IPS-18c (cell line): ENCODE measurements at regions not wholly inside any gene's neighbourhood (a gene's known extent, or its start where the extent isn't known, plus 50 kb on each side); places are given as distances from the start of the nearest gene placed in this dataset.

Experiments used
- H3K4me3 ChIP-seq: 2 replicates; pipeline ENCODE4 v1.7.0; 2013; ENCODE audit warnings: low read depth, mild to moderate bottlenecking, low read length, moderate library complexity; ENCODE audit not compliant: insufficient read depth
- H3K9me3 ChIP-seq: one replicate; pipeline ENCODE4 v1.6.1; 2013; ENCODE audit warnings: mild to moderate bottlenecking, low read length, moderate library complexity; ENCODE audit not compliant: control insufficient read depth, insufficient read depth

DNA sequence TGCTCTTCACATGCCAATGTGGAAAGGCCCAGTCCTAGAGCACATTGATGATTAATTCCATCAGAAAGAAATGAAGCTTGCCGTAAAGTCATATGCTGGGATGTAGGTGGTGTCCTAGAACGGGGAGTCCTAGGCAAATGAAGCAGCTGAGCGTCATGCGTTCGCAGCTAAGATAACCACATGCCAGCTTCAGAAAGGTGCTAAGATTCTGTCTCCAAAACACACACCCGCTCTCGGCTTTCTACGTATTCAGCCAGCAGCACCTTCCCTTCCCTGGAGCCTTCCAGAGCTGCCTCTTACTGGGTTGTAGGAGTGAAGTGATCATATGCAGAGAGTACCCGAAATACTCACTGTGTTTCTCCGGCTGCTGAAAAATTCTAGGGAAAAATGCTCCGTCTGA is 421.6 kb upstream of the ID2 start:
- no peaks in the 10 kb centered on the region for H3K9me3 ChIP-seq
- H3K4me3 ChIP-seq = no peak overlapping the region

DNA sequence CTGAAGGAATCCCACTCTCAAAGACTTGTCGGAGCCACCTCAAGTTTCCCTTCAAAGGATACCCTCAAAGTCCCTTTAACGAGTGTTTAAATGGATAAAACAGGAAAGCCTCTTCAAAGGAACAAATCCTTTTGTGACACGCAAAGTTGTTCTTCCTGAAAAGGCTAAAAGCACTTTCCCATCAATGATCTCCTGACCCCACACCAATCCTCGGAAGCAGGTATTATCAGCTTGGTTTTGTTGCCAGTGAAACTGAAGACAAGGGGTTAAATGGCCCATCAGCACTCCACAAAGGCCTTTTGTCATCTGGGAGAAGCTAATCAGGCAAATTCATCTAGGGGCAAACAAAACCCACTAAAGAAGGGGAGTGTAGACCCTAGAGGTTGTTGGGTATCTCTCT is 418.0 kb upstream of the ID2 start:
- Histone ChIP-seq H3K9me3 (no peaks in the 10 kb centered on the region), H3K4me3 (no peak overlapping the region)

- Histone ChIP-seq H3K9me3 (no peaks in the 10 kb centered on the region), H3K4me3 (no peak overlapping the region)
Measured at GRCh38 chr2:8264981-8265380, 416.9 kb upstream of the ID2 start.

DNA sequence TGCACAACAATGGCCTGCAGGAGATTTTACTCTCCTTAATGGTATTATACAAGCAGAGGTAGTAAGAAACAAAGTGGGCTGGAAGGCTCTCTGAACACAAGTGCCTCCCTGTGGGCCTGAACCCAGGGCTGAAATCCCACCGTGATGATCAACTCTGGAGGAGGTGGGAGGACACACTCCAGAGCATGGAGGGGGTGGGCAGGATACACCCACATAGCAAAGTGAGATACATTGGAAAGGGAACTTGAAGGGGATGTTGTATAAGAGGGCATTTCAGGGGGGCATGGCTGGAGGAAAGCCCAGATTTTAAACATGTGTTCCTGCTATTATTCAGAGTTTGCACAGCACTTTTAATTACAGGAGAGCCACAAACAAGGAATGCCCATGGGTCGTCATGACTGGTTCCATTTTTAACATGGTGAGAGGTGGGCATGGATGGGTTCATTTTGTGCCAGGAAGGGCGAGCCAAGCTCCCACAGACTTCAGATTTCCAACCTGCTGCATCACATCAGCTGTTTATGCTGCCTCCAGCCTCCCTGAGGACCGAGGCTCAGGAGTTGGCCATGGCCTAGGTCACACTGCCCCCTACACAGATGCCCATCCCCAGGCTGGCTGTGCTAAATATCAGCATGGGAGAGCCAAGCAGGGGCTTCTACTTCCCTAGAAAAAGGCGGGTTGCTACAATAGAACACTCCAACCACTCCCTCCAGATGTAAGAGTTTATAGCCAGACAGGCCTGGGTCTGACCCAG is 416.2 kb upstream of the ID2 start:
- Histone ChIP-seq H3K9me3 (peaks cover under 1% of the 10 kb centered on the region), H3K4me3 (no peak overlapping the region)

GRCh38 chr2:8266563-8266962 is 415.3 kb upstream of the ID2 start:
- Histone ChIP-seq H3K4me3 (no peak overlapping the region), H3K9me3 (peaks cover 2% of the 10 kb centered on the region)

DNA sequence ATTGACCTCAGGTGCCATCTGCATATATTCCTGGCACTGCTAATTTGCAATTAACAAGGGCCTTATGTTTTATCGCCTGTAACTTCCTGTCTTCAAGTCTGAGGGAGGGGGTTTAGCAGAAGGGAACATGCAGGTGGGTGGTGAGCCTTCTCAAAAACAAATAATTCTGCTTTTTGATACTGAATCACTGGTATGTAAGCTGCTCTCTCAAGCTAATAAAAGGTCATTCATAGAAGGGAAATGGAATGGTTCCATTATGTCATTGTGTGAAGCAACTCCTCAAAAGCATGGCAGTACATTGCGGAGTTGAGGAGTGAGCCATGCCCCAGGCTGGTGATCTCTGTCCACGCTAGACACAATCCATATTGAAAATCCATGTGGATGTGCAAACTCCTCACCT is 414.8 kb upstream of the ID2 start:
- H3K4me3 ChIP-seq = no peak overlapping the region
- peaks cover 2% of the 10 kb centered on the region for H3K9me3 ChIP-seq

- H3K9me3 ChIP-seq = peaks cover 2% of the 10 kb centered on the region
- H3K4me3 ChIP-seq = no peak overlapping the region
Measured at GRCh38 chr2:8267721-8268120, 414.1 kb upstream of the ID2 start.

DNA sequence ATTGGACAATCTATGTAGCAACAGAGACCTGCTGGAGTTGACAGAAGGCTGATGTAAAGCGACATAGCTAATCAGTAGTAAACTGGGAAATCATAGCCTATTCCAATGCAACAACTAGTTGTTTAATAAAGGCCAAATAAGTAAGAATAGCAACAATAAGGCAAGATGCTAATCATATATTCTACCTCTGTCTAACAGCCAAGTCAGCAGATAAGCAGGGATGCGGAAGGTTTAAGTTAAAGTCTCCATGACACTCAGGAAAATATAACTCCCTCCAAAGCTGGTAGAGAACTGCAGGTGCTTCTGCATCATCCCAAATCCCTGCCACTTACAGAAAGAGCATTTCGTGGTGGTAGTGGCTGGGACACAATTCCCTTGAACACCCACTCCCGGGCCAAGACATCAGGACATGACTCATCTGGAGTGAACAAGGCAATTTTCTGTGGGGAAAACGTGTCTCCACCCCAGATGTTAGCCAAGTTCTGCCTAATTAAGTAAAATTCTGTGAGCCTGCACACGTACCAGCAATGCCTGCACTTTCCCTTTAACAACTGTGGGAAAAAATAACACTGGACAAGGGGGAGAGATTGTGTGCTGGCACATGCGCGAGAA is 413.6 kb upstream of the ID2 start:
- Histone ChIP-seq H3K4me3 (no peak overlapping the region), H3K9me3 (peaks cover 2% of the 10 kb centered on the region)

GRCh38 chr2:8270699-8271098 is 411.2 kb upstream of the ID2 start:
- Histone ChIP-seq H3K4me3 (no peak overlapping the region), H3K9me3 (peaks cover 2% of the 10 kb centered on the region)

DNA sequence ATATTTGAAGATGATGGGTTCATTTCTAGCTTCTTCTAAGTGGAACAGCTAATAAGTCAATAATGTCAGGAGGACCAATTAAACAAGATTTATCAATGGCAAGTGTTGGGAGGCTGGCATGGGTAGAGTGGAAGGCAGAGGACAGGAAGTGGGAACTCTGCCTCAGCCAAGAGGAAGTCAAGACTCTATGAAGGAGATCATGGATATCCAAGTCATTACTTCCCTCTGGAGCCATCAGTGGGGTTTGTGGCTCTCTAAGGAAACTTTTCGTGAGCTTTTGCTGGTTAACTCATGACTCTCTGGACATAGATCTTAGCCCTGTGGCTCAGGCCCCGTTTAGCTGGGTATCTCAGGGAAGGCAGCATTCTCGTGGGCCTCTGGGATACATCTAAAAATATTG is 410.4 kb upstream of the ID2 start:
- H3K4me3 ChIP-seq = no peak overlapping the region
- peaks cover 2% of the 10 kb centered on the region for H3K9me3 ChIP-seq

- Histone ChIP-seq H3K4me3 (no peak overlapping the region), H3K9me3 (no peaks in the 10 kb centered on the region)
Measured at GRCh38 chr2:8276026-8276425, 405.8 kb upstream of the ID2 start.

DNA sequence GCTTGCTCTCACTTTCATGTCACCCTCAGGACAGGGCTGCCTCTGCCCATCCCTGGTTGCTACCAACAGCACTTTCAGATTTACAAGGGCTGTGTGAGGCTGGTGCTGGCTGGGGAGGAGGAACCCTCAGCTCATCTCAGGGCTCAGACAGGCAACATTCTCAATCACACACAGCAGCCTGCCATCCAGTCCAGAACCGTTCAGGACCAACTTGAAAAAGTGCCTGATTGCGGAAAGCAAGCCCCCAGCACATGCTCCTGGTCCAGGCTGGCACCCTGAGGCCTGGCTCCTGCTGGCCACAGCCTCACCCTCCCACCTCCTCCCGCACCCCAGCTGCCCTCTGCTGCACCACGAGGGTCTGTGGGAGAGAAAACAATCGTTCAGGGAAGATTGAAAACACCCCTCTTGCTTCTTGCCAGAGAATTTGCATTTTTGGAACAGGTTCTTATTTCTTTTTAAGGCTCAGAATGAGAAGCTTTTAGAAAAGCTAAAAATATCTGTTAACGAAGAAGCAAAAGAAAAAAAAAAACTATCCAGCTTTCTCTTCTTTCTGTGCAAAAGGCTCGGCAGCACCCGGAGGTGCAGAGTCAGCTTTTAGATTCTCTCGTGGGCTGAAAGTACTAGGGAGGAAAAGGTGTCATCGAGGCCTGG is 403.8 kb upstream of the ID2 start:
- no peaks in the 10 kb centered on the region for H3K9me3 ChIP-seq
- H3K4me3 ChIP-seq = no peak overlapping the region

- Histone ChIP-seq H3K9me3 (no peaks in the 10 kb centered on the region), H3K4me3 (no peak overlapping the region)
Measured at GRCh38 chr2:8278709-8279354, 403.0 kb upstream of the ID2 start.

GRCh38 chr2:8279506-8279905 is 402.4 kb upstream of the ID2 start:
- Histone ChIP-seq H3K4me3 (no peak overlapping the region), H3K9me3 (no peaks in the 10 kb centered on the region)

- Histone ChIP-seq H3K9me3 (no peaks in the 10 kb centered on the region), H3K4me3 (no peak overlapping the region)
Measured at GRCh38 chr2:8281234-8281633, 400.6 kb upstream of the ID2 start.

DNA sequence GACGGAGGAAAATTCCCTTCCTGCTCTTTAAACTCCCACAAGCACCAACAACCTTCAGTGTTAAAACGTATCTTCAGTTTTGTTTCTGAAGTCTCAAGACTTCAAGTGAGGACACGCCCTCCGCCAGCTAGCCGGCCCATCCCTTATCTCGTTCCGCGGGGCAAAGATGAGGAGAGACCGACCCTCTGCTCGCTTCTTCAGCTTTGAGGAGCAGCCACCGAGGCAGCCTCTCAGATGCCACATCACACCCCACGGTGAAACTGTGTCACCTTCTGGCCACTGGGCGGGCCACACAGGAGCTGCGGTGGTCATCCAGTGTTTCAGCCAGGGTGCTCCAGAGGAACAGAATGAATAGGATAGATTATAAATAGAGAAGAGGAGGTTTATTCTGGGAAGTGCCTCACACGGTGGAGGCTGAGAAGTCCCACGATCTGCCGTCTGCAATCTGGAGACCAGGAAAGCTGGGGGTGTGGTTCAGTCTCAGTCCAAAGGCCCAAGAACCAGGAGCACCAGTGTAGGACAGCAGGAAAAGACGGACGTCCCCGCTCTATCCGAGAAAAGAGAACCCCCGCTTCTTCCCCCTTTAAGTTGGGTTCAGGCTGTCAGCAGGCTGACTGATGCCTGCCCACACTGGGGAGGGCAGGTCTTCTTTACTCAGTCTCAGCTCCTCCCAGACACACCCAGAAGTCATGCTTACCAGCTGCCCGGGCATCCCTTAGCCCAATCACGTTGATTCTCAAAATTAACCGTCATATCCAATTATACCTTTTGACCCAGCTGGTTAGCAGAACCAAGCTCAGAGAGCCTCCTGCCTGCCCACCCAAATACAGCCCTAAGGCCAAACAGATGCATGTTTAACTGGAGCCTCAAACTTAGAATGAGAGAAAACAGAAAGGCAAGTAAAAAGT is 399.7 kb upstream of the ID2 start:
- H3K9me3 ChIP-seq = no peaks in the 10 kb centered on the region
- H3K4me3 ChIP-seq = no peak overlapping the region

DNA sequence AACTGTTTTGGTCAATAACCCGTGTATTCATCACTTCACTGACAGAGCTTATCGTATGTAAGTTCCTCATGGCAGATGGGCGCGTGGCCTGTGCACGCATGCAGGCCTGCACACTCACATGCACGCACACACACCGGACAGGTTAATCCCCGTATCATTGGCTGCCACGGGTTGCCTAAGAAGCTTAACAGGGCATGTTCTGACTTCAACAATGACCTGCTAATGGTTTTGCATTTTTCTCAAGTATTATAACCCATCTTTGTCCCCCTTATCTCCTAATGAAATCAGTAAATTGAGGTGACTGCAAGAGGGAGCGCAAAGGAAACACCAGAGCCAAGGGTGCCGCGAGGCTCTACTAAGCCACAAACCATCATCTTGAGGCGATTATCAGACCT is 399.0 kb upstream of the ID2 start:
- no peaks in the 10 kb centered on the region for H3K9me3 ChIP-seq
- H3K4me3 ChIP-seq = no peak overlapping the region
